ENCODE measurements at regions not wholly inside any gene's neighbourhood (a gene's known extent, or its start where the extent isn't known, plus 50 kb on each side); places are given as distances from the start of the nearest gene placed in this dataset.

DNA sequence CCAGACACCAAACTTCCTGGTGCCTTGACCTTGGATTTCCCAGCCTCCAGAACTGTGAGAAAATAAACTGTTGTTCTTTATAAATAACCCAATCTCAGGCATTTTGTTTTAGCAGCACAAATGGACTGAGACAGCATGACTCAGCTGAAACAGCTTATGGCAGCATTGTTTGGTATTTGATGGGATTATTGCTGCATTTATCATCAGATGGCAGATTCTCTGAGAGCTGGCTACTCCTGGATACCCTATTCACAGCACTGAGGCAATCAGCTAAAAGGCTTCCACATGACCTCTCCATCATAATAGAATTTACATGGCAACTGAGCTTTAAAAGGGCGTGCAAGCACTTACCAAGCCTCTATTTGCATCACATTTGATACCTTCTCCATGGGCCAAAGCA lies 623.1 kb upstream of the CPEB2 start:
- H3K9me3 ChIP-seq, result no peaks in the 10 kb centered on the region
- no peak for DNase-seq (ENCODE audit: low spot score)
- TF ChIP-seq, protein P1, sequence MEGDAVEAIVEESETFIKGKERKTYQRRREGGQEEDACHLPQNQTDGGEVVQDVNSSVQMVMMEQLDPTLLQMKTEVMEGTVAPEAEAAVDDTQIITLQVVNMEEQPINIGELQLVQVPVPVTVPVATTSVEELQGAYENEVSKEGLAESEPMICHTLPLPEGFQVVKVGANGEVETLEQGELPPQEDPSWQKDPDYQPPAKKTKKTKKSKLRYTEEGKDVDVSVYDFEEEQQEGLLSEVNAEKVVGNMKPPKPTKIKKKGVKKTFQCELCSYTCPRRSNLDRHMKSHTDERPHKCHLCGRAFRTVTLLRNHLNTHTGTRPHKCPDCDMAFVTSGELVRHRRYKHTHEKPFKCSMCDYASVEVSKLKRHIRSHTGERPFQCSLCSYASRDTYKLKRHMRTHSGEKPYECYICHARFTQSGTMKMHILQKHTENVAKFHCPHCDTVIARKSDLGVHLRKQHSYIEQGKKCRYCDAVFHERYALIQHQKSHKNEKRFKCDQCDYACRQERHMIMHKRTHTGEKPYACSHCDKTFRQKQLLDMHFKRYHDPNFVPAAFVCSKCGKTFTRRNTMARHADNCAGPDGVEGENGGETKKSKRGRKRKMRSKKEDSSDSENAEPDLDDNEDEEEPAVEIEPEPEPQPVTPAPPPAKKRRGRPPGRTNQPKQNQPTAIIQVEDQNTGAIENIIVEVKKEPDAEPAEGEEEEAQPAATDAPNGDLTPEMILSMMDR (IDR thresholded peaks at IDR 0.05), result no peak
- H3K27me3 ChIP-seq (replicated peaks; ENCODE audit: insufficient read depth), result no peaks in the 10 kb centered on the region
- no peaks in the 10 kb centered on the region for H3K36me3 ChIP-seq
- H3K4me1 ChIP-seq (ENCODE audit: control insufficient read depth in 1 of 2, low read depth in 2 of 2), result no peaks in the 10 kb centered on the region
- no peak for ATAC-seq (ENCODE audit: insufficient number of reproducible peaks, low FRiP score, low read depth)
- no peak overlapping the region for H3K27ac ChIP-seq
- no peak overlapping the region for H3K4me3 ChIP-seq

DNA sequence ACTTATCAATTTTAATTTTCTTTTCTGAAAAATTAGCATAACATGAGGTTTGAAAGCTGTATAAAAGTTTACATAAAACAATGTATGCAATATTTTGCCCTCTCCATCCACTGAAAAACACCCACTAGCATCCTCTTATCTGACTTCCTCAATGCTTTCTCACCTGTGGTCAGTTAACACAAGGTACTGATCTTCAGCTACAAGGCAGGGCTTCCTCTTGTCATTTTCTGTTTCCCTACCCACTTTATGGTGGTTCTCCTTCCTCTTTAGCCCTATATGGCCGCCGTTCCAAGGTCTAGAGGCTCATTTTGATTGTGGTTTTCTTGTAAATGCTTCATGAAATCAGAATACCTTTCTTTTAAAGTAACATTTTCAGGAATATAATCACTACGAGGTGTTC lies 618.6 kb upstream of the CPEB2 start:
- H3K27me3 ChIP-seq (replicated peaks; ENCODE audit: insufficient read depth), result no peaks in the 10 kb centered on the region

DNA sequence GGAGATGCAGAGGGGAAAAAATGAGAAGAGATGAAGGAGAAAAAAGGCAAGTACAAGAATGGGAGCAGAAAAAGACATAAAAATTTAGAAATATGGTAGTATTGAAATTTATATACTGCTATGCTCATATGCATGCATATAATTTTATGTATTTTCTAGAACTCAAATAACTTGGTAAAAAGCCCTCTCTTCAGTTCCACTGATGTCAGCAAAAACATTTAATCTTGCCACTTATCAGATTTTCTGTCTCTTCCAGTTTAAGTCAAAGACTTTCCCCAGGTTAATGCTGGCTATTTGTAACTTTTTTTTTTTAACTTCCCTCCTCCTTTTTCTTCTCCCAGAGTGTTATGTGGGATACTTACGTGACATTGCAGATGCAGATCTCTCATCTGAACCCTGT lies 617.5 kb upstream of the CPEB2 start:
- DNase-seq (ENCODE audit: low spot score), result no peak
- no peaks in the 10 kb centered on the region for H3K27me3 ChIP-seq (replicated peaks; ENCODE audit: insufficient read depth)
- no peak for ATAC-seq (ENCODE audit: insufficient number of reproducible peaks, low FRiP score, low read depth)

More for the DNA sequence above, 618.6 kb upstream of the CPEB2 start:
- H3K36me3 ChIP-seq, result no peaks in the 10 kb centered on the region
- TF ChIP-seq, protein P1 (IDR thresholded peaks at IDR 0.05), result no peak
- no peak overlapping the region for H3K4me3 ChIP-seq
- no peaks in the 10 kb centered on the region for H3K9me3 ChIP-seq
- H3K27ac ChIP-seq, result no peak overlapping the region
- H3K4me1 ChIP-seq (ENCODE audit: control insufficient read depth in 1 of 2, low read depth in 2 of 2), result no peaks in the 10 kb centered on the region
- DNase-seq (ENCODE audit: low spot score) (no peak), ATAC-seq (ENCODE audit: insufficient number of reproducible peaks, low FRiP score, low read depth) (no peak)

DNA sequence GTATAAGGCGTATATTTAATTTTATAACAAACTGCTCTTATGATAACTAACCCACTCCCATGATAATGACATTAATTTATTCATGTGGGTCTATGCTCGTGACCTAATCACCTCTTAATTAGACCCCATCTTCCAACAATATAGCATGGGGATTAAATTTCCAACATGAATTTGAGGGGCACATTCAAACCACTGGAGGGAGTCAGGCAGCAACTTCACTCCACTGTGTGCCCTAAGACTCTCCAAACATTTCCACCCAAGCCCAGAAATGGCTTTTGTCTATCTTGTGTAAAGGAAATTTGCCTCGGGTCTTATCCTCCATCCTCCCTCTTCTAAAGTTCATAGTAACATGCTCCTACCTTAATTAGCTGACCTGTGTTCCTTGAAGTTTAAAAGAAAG lies 616.1 kb upstream of the CPEB2 start:
- H3K27ac ChIP-seq, result no peak overlapping the region
- TF ChIP-seq, protein P1 (IDR thresholded peaks at IDR 0.05), result no peak
- H3K27me3 ChIP-seq (replicated peaks; ENCODE audit: insufficient read depth), result no peaks in the 10 kb centered on the region
- ATAC-seq (ENCODE audit: insufficient number of reproducible peaks, low FRiP score, low read depth) (no peak), DNase-seq (ENCODE audit: low spot score) (no peak)
- H3K9me3 ChIP-seq, result no peaks in the 10 kb centered on the region
- H3K4me1 ChIP-seq (ENCODE audit: control insufficient read depth in 1 of 2, low read depth in 2 of 2), result no peaks in the 10 kb centered on the region
- no peaks in the 10 kb centered on the region for H3K36me3 ChIP-seq
- H3K4me3 ChIP-seq, result no peak overlapping the region

More for the DNA sequence above, 617.5 kb upstream of the CPEB2 start:
- H3K27ac ChIP-seq, result no peak overlapping the region
- H3K36me3 ChIP-seq, result no peaks in the 10 kb centered on the region
- no peaks in the 10 kb centered on the region for H3K9me3 ChIP-seq
- H3K4me3 ChIP-seq, result no peak overlapping the region
- no peaks in the 10 kb centered on the region for H3K4me1 ChIP-seq (ENCODE audit: control insufficient read depth in 1 of 2, low read depth in 2 of 2)
- TF ChIP-seq, protein P1 (IDR thresholded peaks at IDR 0.05), result no peak

DNA sequence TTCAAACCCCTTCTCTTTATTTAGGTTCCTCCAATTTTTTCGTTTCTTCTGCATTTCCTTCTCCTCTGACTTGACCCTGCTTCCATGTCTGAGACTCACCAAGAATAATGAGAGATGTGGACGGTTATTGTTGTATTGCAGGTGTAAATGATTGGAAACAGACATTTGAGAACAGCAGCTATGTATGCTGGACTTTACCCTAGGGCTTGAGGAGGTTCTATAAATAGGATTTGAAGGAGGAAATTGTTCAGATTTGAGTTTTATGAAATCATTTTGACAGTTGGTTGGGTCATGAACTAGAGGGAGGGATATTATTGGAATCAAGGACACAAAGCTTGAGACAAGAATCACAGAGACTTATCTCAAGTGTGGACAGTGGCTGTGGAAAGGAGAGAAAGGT lies 614.6 kb upstream of the CPEB2 start:
- Histone ChIP-seq H3K4me1 (ENCODE audit: control insufficient read depth in 1 of 2, low read depth in 2 of 2) (no peaks in the 10 kb centered on the region), H3K27me3 (replicated peaks; ENCODE audit: insufficient read depth) (no peaks in the 10 kb centered on the region), H3K4me3 (no peak overlapping the region), H3K36me3 (no peaks in the 10 kb centered on the region), H3K9me3 (no peaks in the 10 kb centered on the region), H3K27ac (no peak overlapping the region)
- ATAC-seq (ENCODE audit: insufficient number of reproducible peaks, low FRiP score, low read depth) (no peak), DNase-seq (ENCODE audit: low spot score) (no peak)
- TF ChIP-seq, protein P1 (IDR thresholded peaks at IDR 0.05), result no peak

Data from thoracic aorta (tissue), 2 donors.